ENCODE measurements at regions not wholly inside any gene's neighbourhood (a gene's known extent, or its start where the extent isn't known, plus 50 kb on each side); places are given as distances from the start of the nearest gene placed in this dataset.
A peak's percentile ranks its signal among the peaks of the same experiment; 100 is the strongest.

GRCh38 chr6:140134224-140134623 is 759.8 kb upstream of the CITED2 start:
- Histone ChIP-seq H3F3A (ENCODE audit: insufficient read depth) (no peaks in the 10 kb centered on the region), H3K9me2 (replicated peaks; ENCODE audit: insufficient read depth, low read length) (no peaks in the 10 kb centered on the region), H3K79me2 (ENCODE audit: insufficient read depth, low read length) (no peaks in the 10 kb centered on the region), H3K36me3 (ENCODE audit: low read length) (no peaks in the 10 kb centered on the region), H2AFZ (ENCODE audit: low read depth, low read length, severe bottlenecking) (peak overlapping the region; percentile 1), H3K9me3 (ENCODE audit: insufficient read depth, low read length) (no peaks in the 10 kb centered on the region; the same call in 1 of the 2 replicates), H3K4me2 (ENCODE audit: low read depth, low read length, poor library complexity, severe bottlenecking) (no peak overlapping the region), H4K20me1 (ENCODE audit: low read depth, low read length) (no peaks in the 10 kb centered on the region), H3K9ac (ENCODE audit: low read length) (no peak overlapping the region), H3K27ac (ENCODE audit: low read depth, low read length) (no peak overlapping the region), H3K4me3 (ENCODE audit: insufficient read depth, low read length, poor library complexity, severe bottlenecking) (no peak overlapping the region), H3K27me3 (ENCODE audit: low read length) (no peaks in the 10 kb centered on the region)
- TF ChIP-seq CTCF (IDR thresholded peaks at IDR 0.05; ENCODE audit: insufficient read depth, low read length, poor library complexity, severe bottlenecking) (no peak), EZH2phosphoT487 (conservative IDR thresholded peaks at IDR 0.05; ENCODE audit: low read length) (no peak)

DNA sequence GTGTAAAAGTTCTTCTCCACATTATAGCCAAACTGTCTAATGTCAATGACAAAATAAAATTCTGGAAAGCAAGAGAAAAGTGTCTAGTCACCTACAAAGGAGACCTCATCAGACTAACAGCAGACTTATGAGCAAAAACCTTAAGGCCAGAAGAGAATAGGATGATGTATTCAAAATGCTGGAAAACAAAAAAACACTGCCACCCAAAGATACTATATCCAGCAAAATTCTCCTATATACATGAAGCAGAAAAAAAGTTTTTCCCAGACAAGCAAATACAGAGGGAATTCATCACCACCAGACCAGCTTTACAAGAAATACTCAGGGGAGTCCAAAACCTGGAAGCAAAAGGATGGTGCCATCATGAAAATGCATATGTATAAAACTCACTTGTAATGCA is 755.6 kb upstream of the CITED2 start:
- no peaks in the 10 kb centered on the region for H3K9me2 ChIP-seq (replicated peaks; ENCODE audit: insufficient read depth, low read length)
- H2AFZ ChIP-seq (ENCODE audit: low read depth, low read length, severe bottlenecking), result no peak overlapping the region
- no peak overlapping the region for H3K9ac ChIP-seq (ENCODE audit: low read length)
- H4K20me1 ChIP-seq (ENCODE audit: low read depth, low read length), result no peaks in the 10 kb centered on the region
- H3F3A ChIP-seq (ENCODE audit: insufficient read depth), result no peaks in the 10 kb centered on the region
- no peaks in the 10 kb centered on the region; the same call in 1 of the 2 replicates for H3K9me3 ChIP-seq (ENCODE audit: insufficient read depth, low read length)
- no peak overlapping the region for H3K4me2 ChIP-seq (ENCODE audit: low read depth, low read length, poor library complexity, severe bottlenecking)
- H3K36me3 ChIP-seq (ENCODE audit: low read length), result no peaks in the 10 kb centered on the region
- no peak for TF ChIP-seq CTCF (IDR thresholded peaks at IDR 0.05; ENCODE audit: insufficient read depth, low read length, poor library complexity, severe bottlenecking)
- TF ChIP-seq EZH2phosphoT487 (conservative IDR thresholded peaks at IDR 0.05; ENCODE audit: low read length), result no peak
- no peak overlapping the region for H3K27ac ChIP-seq (ENCODE audit: low read depth, low read length)
- no peaks in the 10 kb centered on the region for H3K79me2 ChIP-seq (ENCODE audit: insufficient read depth, low read length)
- H3K27me3 ChIP-seq (ENCODE audit: low read length), result no peaks in the 10 kb centered on the region
- no peak overlapping the region for H3K4me3 ChIP-seq (ENCODE audit: insufficient read depth, low read length, poor library complexity, severe bottlenecking)

GRCh38 chr6:140124498-140124897 is 750.0 kb upstream of the CITED2 start:
- Histone ChIP-seq H3K79me2 (ENCODE audit: insufficient read depth, low read length) (no peaks in the 10 kb centered on the region), H3K9ac (ENCODE audit: low read length) (no peak overlapping the region), H3K27me3 (ENCODE audit: low read length) (no peaks in the 10 kb centered on the region), H3K27ac (ENCODE audit: low read depth, low read length) (no peak overlapping the region), H3K4me3 (ENCODE audit: insufficient read depth, low read length, poor library complexity, severe bottlenecking) (no peak overlapping the region), H3K9me3 (ENCODE audit: insufficient read depth, low read length) (no peaks in the 10 kb centered on the region), H2AFZ (ENCODE audit: low read depth, low read length, severe bottlenecking) (no peak overlapping the region), H4K20me1 (ENCODE audit: low read depth, low read length) (no peaks in the 10 kb centered on the region), H3F3A (ENCODE audit: insufficient read depth) (no peaks in the 10 kb centered on the region), H3K36me3 (ENCODE audit: low read length) (no peaks in the 10 kb centered on the region), H3K4me2 (ENCODE audit: low read depth, low read length, poor library complexity, severe bottlenecking) (no peak overlapping the region), H3K9me2 (replicated peaks; ENCODE audit: insufficient read depth, low read length) (no peaks in the 10 kb centered on the region)
- TF ChIP-seq EZH2phosphoT487 (conservative IDR thresholded peaks at IDR 0.05; ENCODE audit: low read length), result no peak
- no peak for TF ChIP-seq CTCF (IDR thresholded peaks at IDR 0.05; ENCODE audit: insufficient read depth, low read length, poor library complexity, severe bottlenecking)
